PC-3 (cell line): ENCODE measurements at regions not wholly inside any gene's neighbourhood (a gene's known extent, or its start where the extent isn't known, plus 50 kb on each side); places are given as distances from the start of the nearest gene placed in this dataset.

Source experiments
- ATAC-seq: fragments of 200-7000 bp; cut with Tn5 transposase; 2 replicates; pipeline ENCODE4 v1.9.1; 2020; ENCODE audit warnings: mild to moderate bottlenecking, moderate library complexity
- BruUV-seq: library from RNA; stranded (reverse); fragments of 400-500 nt; replicated peaks from 2 replicates; lab custom pipeline; 2021; lab: Mats Ljungman, UMichigan
- CTCF ChIA-PET: fragments of 300-600 bp; sonication (Branson Sonifier 250); formaldehyde crosslinking; loops from one replicate; lab custom pipeline; 2022; ENCODE audit warnings: antibody characterized with exemption; lab: Charles Lee
- POLR2A ChIA-PET: fragments of 300-600 bp; sonication (Branson Sonifier 250); formaldehyde crosslinking; loops from one replicate; lab custom pipeline; 2022; ENCODE audit warnings: antibody characterized with exemption; ENCODE audit not compliant: unreplicated experiment; lab: Charles Lee
- DNase-seq: peaks from one replicate; pipeline ENCODE4 v3.0.0-alpha.2; 2015
- H2AFZ ChIP-seq: fragments of 300-600 bp; sonication (generic); 2 replicates; pipeline ENCODE4 v1.6.0; 2016; ENCODE audit warnings: antibody characterized with exemption, low read length
- H3F3A ChIP-seq: fragments of 300-600 bp; sonication (generic); one replicate; pipeline ENCODE4 v1.6.0; 2017; ENCODE audit warnings: antibody characterized with exemption, low read length, control low read depth, mild to moderate bottlenecking; ENCODE audit not compliant: unreplicated experiment
- H3K27ac ChIP-seq: fragments of 300-600 bp; sonication (generic); 2 replicates; pipeline ENCODE4 v1.5.1; 2016; ENCODE audit warnings: mild to moderate bottlenecking, low read length
- H3K27me3 ChIP-seq: fragments of 300-600 bp; sonication (generic); 2 replicates; pipeline ENCODE4 v1.6.1; 2016; ENCODE audit warnings: low read length, mixed read lengths
- H3K36me3 ChIP-seq: fragments of 300-600 bp; sonication (generic); 2 replicates; pipeline ENCODE4 v1.6.1; 2016; ENCODE audit warnings: low read depth, mixed run types, low read length, mixed read lengths
- H3K4me1 ChIP-seq: fragments of 300-600 bp; sonication (generic); 2 replicates; pipeline ENCODE4 v1.5.1; 2016; ENCODE audit warnings: low read length; ENCODE audit not compliant: insufficient read depth
- H3K4me2 ChIP-seq: fragments of 300-600 bp; sonication (generic); 2 replicates; pipeline ENCODE4 v1.6.0; 2016; ENCODE audit warnings: low read length
- H3K4me3 ChIP-seq: fragments of 300-600 bp; sonication (generic); 2 replicates; pipeline ENCODE4 v1.5.1; 2016; ENCODE audit warnings: mild to moderate bottlenecking, low read length, mixed read lengths
- H3K79me2 ChIP-seq: fragments of 300-600 bp; sonication (generic); 2 replicates; pipeline ENCODE4 v1.6.1; 2017; ENCODE audit warnings: low read length, mixed read lengths
- H3K9ac ChIP-seq: fragments of 300-600 bp; sonication (generic); 2 replicates; pipeline ENCODE4 v1.6.0; 2016; ENCODE audit warnings: mild to moderate bottlenecking, low read length
- H3K9me2 ChIP-seq: fragments of 300-600 bp; sonication (generic); replicated peaks from 2 replicates; pipeline ENCODE4 v1.6.1; 2016; ENCODE audit warnings: mixed run types, low read length, mixed read lengths
- H3K9me3 ChIP-seq: fragments of 300-600 bp; sonication (generic); 2 replicates; pipeline ENCODE4 v1.6.1; 2016; ENCODE audit warnings: low read length, mixed read lengths
- H4K20me1 ChIP-seq: fragments of 300-600 bp; sonication (generic); 2 replicates; pipeline ENCODE4 v1.6.1; 2016; ENCODE audit warnings: low read length, mixed read lengths
- CTCF ChIP-seq: fragments of 300-600 bp; sonication (generic); conservative IDR thresholded peaks from 2 replicates; pipeline ENCODE4 v1.5.1; 2017; ENCODE audit warnings: antibody characterized with exemption, low read depth, mild to moderate bottlenecking, low read length
- EZH2 ChIP-seq: fragments of 300-600 bp; sonication (generic); IDR thresholded peaks from one replicate; pipeline ENCODE4 v1.6.1; 2017; ENCODE audit warnings: antibody characterized with exemption, mild to moderate bottlenecking, low read length; ENCODE audit not compliant: unreplicated experiment
- EZH2phosphoT487 ChIP-seq: fragments of 300-600 bp; sonication (generic); IDR thresholded peaks from 2 replicates; pipeline ENCODE4 v1.6.1; 2018; ENCODE audit warnings: mild to moderate bottlenecking, antibody characterized with exemption, low read length, borderline replicate concordance
- intact Hi-C: fragments of 100-400 bp; cut with micrococcal nuclease; formaldehyde crosslinking; loops from 2 replicates; pipeline ENCODE4 v1.9.0; 2023

- no peaks in the 10 kb centered on the region for H3K79me2 ChIP-seq
- peaks cover 5% of the 10 kb centered on the region; the same call in 1 of the 2 replicates for H3K4me1 ChIP-seq
- no peak overlapping the region for H3K9ac ChIP-seq
- ChIA-PET CTCF (no interaction called here), POLR2A (no interaction called here)
- peak overlapping the region; percentile 74 for H3K4me2 ChIP-seq
- TF ChIP-seq CTCF, result 0 out of 2 replicates have a peak, but pooled peaks have one; percentile 21
- TF ChIP-seq EZH2, result no peak
- DNase-seq, result peak; percentile 8
- H3K9me3 ChIP-seq, result no peaks in the 10 kb centered on the region
- peak overlapping the region; percentile 84 for H2AFZ ChIP-seq
- H3K4me3 ChIP-seq, result peak overlapping the region; percentile 45; the same call in 1 of the 2 replicates
- no peak overlapping the region for H3K27ac ChIP-seq
- intact Hi-C loops, result loop anchor here (10.0 kb wide), 1 partner anchor 350 kb away; no protein-coding TSS in a partner anchor
- ATAC-seq, result peak; percentile 48
- no peaks in the 10 kb centered on the region for H3K36me3 ChIP-seq
- 0 out of 2 replicates have a peak, but pooled peaks cover 3% of the 10 kb centered on the region for H3K27me3 ChIP-seq
- BruUV-seq, result no TSS peak
- H4K20me1 ChIP-seq, result no peaks in the 10 kb centered on the region
- no peaks in the 10 kb centered on the region for H3K9me2 ChIP-seq
- no peaks in the 10 kb centered on the region for H3F3A ChIP-seq
Observed at GRCh38 chr10:125344573-125345171, 184.3 kb upstream of the CTBP2 start.

GRCh38 chr10:125343983-125344382, 183.6 kb upstream of the CTBP2 start:
- no peak for DNase-seq
- Histone ChIP-seq H2AFZ (no peak overlapping the region; the same call in 1 of the 2 replicates), H3K36me3 (no peaks in the 10 kb centered on the region), H3F3A (no peaks in the 10 kb centered on the region), H3K9me2 (no peaks in the 10 kb centered on the region), H3K79me2 (no peaks in the 10 kb centered on the region), H3K27ac (no peak overlapping the region), H3K4me1 (peaks cover 5% of the 10 kb centered on the region; the same call in 1 of the 2 replicates), H4K20me1 (no peaks in the 10 kb centered on the region), H3K9me3 (no peaks in the 10 kb centered on the region), H3K4me3 (no peak overlapping the region), H3K27me3 (no peaks in the 10 kb centered on the region), H3K9ac (no peak overlapping the region), H3K4me2 (no peak overlapping the region)
- intact Hi-C loops, result loop anchor here (1.0 to 10.0 kb wide), 3 partner anchors 183 to 351 kb away; no protein-coding TSS in a partner anchor
- POLR2A ChIA-PET, result no interaction called here
- no peak for ATAC-seq
- TF ChIP-seq EZH2phosphoT487 (no peak), EZH2 (no peak), CTCF (no peak)
- CTCF ChIA-PET, result no interaction called here
- BruUV-seq, result no TSS peak
